Fibroblast of skin of left quadriceps (primary cell): ENCODE measurements at regions not wholly inside any gene's neighbourhood (a gene's known extent, or its start where the extent isn't known, plus 50 kb on each side); places are given as distances from the start of the nearest gene placed in this dataset.

Source experiments
- DNase-seq, 2 experiments: peaks; one replicate each; pipeline ENCODE4 v3.0.0-alpha.2; 2013; ENCODE audit warnings: low read depth in 2 of 2

DNA sequence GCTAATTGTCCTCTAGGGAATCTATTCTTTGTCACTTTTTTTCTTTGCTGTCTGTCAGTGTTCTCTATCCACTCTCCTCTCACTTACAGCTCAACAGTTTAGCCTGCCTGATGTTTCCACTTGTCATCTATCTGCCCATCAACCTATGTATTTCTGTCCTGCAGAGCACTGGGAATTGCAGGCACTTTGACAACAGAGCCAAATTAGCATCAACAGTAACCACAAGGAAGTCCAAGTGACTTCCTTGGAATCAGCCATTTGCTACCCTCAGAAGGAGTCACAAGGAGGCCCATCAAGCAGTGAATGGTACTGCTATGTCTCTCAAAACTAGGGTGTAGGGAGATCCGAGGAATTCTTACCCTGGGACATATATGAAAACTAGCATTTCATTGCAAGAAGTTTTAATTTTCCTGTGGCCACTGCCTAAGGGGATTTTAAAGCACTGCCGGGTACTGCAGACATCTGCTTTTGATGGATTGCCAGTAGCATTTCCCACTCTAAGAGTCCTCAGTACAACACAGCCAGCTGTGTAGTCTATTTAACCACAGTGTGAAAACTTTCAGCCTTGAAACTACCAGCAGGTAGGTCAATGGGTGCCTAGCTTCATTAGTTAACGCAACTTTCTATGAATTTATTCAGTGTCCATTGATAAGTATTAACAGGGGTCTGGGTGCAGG lies 898.8 kb downstream of the NTRK3 start:
- no peak for DNase-seq

GRCh38 chr15:87355946-87356345 lies 900.6 kb downstream of the NTRK3 start:
- DNase-seq: no peak

DNA sequence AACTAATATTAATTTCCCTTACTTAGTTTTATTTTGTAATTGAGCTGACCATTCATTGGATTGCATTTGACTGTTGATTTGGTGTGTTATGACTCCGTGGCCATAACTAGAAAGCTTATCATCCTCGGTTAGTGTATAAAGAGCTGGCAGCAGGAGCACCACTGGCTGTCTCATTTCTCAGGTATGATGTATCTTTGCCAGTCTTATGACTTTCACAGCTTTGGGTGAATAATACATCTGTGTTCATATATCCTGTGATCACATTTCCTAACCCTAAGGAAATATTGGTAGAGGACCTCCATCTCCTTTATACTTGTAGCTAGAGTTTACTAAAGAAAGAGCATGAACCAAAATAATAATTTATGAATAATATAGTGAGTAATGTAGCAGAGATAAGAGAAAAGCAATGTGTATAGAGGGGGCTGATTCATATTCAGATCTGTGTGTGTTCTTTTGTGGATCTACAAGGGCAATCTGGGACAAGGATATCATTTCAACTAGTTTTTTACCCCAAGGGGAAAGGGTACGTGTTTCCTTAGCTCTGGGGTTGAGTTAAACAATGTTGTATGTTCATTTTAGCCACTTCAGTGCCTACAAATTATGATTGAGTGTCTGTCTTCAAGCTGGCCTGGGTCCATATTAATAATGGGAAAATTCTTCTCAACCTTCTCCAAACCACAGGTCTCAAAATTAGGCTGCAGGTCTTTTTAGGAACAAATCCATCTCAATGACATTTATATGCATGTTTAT lies 901.7 kb downstream of the NTRK3 start:
- DNase-seq: peak in 1 of 2 experiments; percentile 24

DNA sequence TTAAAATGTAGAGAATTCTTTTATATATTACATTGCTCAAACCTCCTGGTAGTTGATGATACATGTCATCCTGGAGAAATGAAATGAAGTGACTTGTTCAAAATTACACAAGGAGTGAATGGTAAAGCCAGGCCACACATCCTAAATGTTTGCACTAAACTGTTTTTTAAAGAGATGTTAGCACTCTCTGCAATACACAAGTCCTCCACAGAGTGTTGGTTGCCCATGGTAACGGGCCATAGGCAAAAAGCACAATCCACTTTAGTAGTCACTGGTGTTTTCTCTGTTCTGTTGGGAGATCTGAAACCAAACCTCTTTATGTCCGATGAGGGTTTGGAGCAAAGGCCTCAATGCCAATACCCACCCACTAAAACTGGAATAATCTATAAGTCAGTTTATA lies 907.4 kb downstream of the NTRK3 start:
- no peak for DNase-seq

DNA sequence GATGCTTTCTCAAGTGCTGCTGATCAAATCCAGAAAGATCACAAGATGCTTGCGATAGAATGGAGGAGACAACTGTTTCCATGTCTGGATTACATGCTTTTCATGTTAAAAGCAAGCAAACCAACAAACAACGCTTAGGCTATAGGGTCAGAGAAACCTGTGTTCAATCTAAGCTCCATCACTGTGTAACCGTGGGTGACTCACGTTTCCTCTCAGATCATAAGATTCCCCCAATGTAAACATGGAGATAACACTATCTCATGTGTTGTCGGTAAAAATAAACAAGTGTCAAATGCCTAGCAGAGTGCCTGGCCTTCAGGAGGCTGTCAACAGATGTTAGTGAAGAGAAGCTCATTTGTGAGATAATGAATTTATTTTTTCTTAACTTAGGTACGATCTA lies 907.8 kb downstream of the NTRK3 start:
- no peak for DNase-seq

DNA sequence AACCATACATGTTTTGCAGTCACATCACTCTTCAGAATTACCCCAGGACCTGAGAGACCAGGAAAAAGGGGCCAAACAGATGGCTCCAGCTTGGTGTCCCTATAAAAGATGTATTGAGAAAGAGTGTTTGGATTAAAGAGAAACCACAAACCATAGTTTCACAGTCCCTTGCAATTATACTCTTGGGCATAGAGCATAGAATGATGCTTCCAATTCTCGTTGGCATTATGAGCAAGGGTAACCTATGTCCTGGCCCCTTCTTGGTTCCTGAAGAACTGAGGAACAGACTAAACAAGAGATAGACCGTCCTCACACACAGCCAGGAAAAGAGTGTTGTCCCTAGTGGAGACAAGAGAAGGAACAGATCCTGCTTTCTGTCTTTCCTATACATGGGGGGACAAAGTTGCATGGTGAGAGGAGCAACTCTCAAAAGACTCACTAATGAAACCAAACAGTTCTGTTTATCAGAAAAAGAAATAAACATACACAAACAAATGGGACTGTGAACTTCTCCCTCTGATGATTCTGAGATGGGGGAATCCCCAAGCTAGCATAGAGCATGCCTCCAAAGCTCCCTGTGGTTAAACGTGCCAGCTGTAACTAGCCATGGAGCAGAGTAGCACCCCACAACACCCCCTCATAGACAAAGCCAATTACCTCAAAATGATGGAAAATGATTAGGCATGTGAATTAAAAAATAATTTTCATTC lies 908.6 kb downstream of the NTRK3 start:
- no peak for DNase-seq

DNA sequence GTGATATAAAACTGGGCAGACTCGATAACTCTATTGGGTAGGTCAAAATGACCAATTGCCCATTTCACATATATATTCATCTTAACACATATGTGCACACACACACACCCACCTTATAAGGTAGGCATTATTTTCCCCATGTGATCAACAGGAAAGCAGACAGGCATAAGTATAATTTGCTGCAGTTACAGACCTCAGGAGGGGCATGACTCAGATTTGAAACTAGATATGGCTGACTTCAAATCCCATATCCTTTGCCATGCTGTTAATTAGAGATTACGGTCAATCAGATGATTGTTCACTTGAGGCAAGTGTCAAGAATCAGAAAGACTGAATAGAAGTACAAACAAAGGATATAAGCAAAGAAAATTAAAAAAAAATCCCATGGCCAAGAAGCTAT lies 910.6 kb downstream of the NTRK3 start:
- DNase-seq: no peak

DNA sequence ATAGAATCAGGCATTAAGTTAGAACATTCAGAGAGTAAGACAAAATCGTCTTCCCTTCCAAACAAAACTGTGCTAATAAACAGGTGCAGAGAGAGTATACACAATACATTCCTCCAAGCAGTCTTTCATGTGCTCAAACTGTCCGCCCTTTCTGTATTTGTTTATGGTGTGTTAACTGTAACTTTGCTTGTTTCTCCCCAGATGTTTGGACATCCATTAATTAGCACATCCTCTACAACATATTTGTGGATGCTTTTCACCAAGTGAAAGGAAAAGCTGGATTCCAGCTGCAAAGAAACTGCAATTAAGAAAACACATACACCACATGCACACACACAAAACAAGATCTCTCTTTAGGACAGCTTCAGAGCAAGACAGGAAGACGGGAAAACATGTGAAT lies 912.6 kb downstream of the NTRK3 start:
- no peak for DNase-seq

GRCh38 chr15:87340370-87340769 lies 916.2 kb downstream of the NTRK3 start:
- DNase-seq: no peak

GRCh38 chr15:87326269-87326668 lies 930.3 kb downstream of the NTRK3 start:
- DNase-seq: peak; percentile 32 to 34

DNA sequence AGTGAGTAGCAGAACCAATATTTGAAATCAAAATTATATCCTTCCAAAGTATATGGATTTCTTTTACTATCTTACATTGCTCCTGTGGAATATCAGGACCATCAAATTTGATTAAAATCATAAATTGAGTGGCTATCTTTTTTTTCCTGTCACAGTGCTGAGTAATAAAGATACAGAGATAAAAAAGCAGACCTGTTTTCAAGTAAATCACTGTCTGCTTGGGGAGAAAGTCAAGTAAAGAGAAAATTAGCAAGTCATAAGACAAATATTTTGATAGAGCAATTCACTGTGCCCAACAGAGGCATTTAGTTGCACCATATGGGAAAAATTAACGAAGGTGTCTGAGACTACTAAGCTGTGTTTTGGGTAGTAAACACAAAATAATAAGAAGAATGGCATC lies 933.7 kb downstream of the NTRK3 start:
- DNase-seq: no peak

DNA sequence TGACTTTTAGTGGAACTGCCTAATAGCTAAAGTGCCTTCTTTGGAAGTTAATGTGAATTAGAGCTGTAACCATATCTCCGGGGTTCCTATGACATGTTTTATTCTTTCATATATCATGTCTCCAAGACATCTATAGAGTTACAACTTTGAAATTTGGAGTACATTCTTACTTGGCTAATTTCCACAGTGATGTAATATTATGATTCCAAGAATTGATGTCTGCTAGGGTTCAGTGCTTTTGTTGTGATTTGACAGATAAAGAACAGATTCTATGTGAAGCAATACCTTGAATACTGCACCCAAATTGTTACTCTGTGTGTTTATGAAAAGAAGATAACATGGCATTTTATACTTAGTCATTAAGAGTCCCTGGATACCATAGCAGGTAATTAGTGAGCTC lies 934.3 kb downstream of the NTRK3 start:
- DNase-seq: no peak

GRCh38 chr15:87317900-87318299 lies 938.6 kb downstream of the NTRK3 start:
- DNase-seq: no peak

GRCh38 chr15:87312221-87312620 lies 944.3 kb downstream of the NTRK3 start:
- no peak for DNase-seq

- DNase-seq: no peak
Observed at GRCh38 chr15:87300146-87300545, 956.4 kb downstream of the NTRK3 start.

GRCh38 chr15:87294854-87295253 lies 961.7 kb downstream of the NTRK3 start:
- no peak for DNase-seq

GRCh38 chr15:87293031-87293430 lies 963.5 kb downstream of the NTRK3 start:
- peak; percentile 39 to 42 for DNase-seq

DNA sequence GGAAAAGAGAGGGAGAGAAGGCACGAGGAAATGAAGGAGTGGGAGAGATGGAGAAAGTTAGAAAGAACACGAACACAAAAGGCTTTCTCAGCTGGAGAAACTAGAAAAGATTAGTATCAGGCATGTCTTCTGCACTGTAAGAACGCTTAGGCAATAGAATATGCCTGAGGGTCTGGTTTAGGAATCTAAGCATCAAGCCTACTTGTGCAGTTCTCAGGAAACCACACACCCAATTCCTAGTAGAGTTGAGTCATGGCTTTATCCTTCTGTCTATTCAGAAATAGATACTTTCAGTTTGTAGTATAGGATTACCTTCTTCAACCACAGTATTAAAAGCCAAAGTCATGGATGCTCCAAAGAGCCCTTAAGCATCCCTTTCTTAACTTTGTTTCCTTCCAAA lies 969.4 kb downstream of the NTRK3 start:
- peak; percentile 84 for DNase-seq

GRCh38 chr15:87269566-87269965 lies 987.0 kb downstream of the NTRK3 start:
- DNase-seq: no peak

GRCh38 chr15:87268675-87269074 lies 987.9 kb downstream of the NTRK3 start:
- no peak for DNase-seq

GRCh38 chr15:87267798-87268197 lies 988.7 kb downstream of the NTRK3 start:
- peak; percentile 94 for DNase-seq

DNA sequence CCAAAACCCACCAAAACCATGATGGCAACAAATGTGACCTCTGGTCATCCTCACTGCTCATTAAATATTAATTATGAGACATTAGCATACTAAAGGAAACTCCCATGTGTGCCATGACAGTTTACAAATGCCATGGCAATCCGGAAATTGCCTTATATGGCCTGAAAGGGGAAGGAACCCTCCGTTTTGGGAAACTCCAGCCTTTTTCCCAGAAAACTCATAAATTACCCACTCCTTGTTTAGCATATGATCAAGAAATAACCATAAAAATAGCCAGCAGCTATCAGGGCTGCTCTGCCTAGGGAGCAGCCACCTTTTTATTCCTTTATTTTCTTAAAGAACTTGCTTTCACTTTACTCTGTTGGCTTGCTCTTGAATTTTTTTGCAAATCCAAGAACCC lies 992.7 kb downstream of the NTRK3 start:
- no peak for DNase-seq

GRCh38 chr15:87263296-87263695 lies 993.2 kb downstream of the NTRK3 start:
- no peak for DNase-seq
